H9 (cell line): ENCODE measurements at regions not wholly inside any gene's neighbourhood (a gene's known extent, or its start where the extent isn't known, plus 50 kb on each side); places are given as distances from the start of the nearest gene placed in this dataset.

ENCODE experiments used
- DNase-seq: peaks from one replicate; pipeline ENCODE4 v3.0.0-alpha.2; 2017
- H2AFZ ChIP-seq: one replicate; pipeline ENCODE4 v1.6.1; 2013; ENCODE audit warnings: mild to moderate bottlenecking, low read length, control low read depth, moderate library complexity
- H2AK5ac ChIP-seq: 2 replicates; pipeline ENCODE4 v1.6.1; 2013; ENCODE audit warnings: low read length, control low read depth, mixed read lengths; ENCODE audit not compliant: insufficient read length
- H2BK120ac ChIP-seq: one replicate; pipeline ENCODE4 v1.6.1; 2013; ENCODE audit warnings: low read depth, mild to moderate bottlenecking, low read length, control low read depth, inconsistent platforms; ENCODE audit not compliant: poor library complexity, severe bottlenecking
- H2BK12ac ChIP-seq: 2 replicates; pipeline ENCODE4 v1.6.1; 2013; ENCODE audit warnings: low read length, control low read depth, mixed read lengths, low read depth; ENCODE audit not compliant: insufficient read length
- H2BK15ac ChIP-seq: 2 replicates; pipeline ENCODE4 v1.6.1; 2013; ENCODE audit warnings: low read depth, low read length, control low read depth
- H2BK20ac ChIP-seq: one replicate; pipeline ENCODE4 v1.6.1; 2013; ENCODE audit warnings: low read depth, mild to moderate bottlenecking, low read length, control low read depth, inconsistent platforms; ENCODE audit not compliant: poor library complexity, severe bottlenecking
- H2BK5ac ChIP-seq: 2 replicates; pipeline ENCODE4 v1.6.1; 2013; ENCODE audit warnings: low read length, control low read depth, mixed read lengths; ENCODE audit not compliant: insufficient read length
- H3K14ac ChIP-seq: 2 replicates; pipeline ENCODE4 v1.6.1; 2013; ENCODE audit warnings: low read length, control low read depth; ENCODE audit not compliant: insufficient read depth
- H3K18ac ChIP-seq: 2 replicates; pipeline ENCODE4 v1.6.1; 2013; ENCODE audit warnings: low read depth, mild to moderate bottlenecking, mixed read lengths, low read length, control low read depth; ENCODE audit not compliant: insufficient read length
- H3K23ac ChIP-seq: 2 replicates; pipeline ENCODE4 v1.6.1; 2013; ENCODE audit warnings: low read length, control low read depth, mixed read lengths, low read depth; ENCODE audit not compliant: insufficient read length
- H3K23me2 ChIP-seq: 2 replicates; pipeline ENCODE4 v1.6.1; 2013; ENCODE audit warnings: low read depth, mild to moderate bottlenecking, mixed read lengths, low read length, control low read depth; ENCODE audit not compliant: insufficient read length, poor library complexity, severe bottlenecking
- H3K27ac ChIP-seq: 2 replicates; pipeline ENCODE4 v1.5.1; 2013; ENCODE audit warnings: low read length, control low read depth, mixed read lengths, low read depth; ENCODE audit not compliant: insufficient read length
- H3K27me3 ChIP-seq: 2 replicates; pipeline ENCODE4 v1.6.1; 2013; ENCODE audit warnings: low read length, control low read depth, inconsistent platforms; ENCODE audit not compliant: insufficient read depth
- H3K4ac ChIP-seq: 2 replicates; pipeline ENCODE4 v1.6.1; 2013; ENCODE audit warnings: low read depth, mild to moderate bottlenecking, control low read depth, inconsistent platforms, low read length, moderate library complexity
- H3K4me1 ChIP-seq: 2 replicates; pipeline ENCODE4 v1.6.1; 2013; ENCODE audit warnings: low read length, control low read depth, inconsistent platforms; ENCODE audit not compliant: insufficient read depth
- H3K4me2 ChIP-seq: 2 replicates; pipeline ENCODE4 v1.6.1; 2013; ENCODE audit warnings: low read length, control low read depth, mixed read lengths; ENCODE audit not compliant: insufficient read length, insufficient read depth
- H3K56ac ChIP-seq: 2 replicates; pipeline ENCODE4 v1.6.1; 2013; ENCODE audit warnings: low read depth, mild to moderate bottlenecking, mixed read lengths, low read length, control low read depth; ENCODE audit not compliant: insufficient read length
- H3K79me1 ChIP-seq: 2 replicates; pipeline ENCODE4 v1.6.1; 2013; ENCODE audit warnings: low read depth, mild to moderate bottlenecking, moderate library complexity, low read length, control low read depth, inconsistent platforms; ENCODE audit not compliant: insufficient read depth, poor library complexity, severe bottlenecking
- H3K79me2 ChIP-seq: 2 replicates; pipeline ENCODE4 v1.6.1; 2013; ENCODE audit warnings: low read length, control low read depth, inconsistent platforms; ENCODE audit not compliant: insufficient read depth
- H3K9ac ChIP-seq: 2 replicates; pipeline ENCODE4 v1.6.1; 2013; ENCODE audit warnings: low read length, control low read depth, mixed read lengths; ENCODE audit not compliant: insufficient read length; ENCODE audit errors: extremely low read depth
- H3K9me3 ChIP-seq: one replicate; pipeline ENCODE4 v1.6.1; 2013; ENCODE audit warnings: low read depth, low read length, inconsistent platforms; ENCODE audit not compliant: control insufficient read depth
- H3T11ph ChIP-seq: one replicate; pipeline ENCODE4 v1.6.1; 2013; ENCODE audit warnings: mild to moderate bottlenecking, low read length, control low read depth, inconsistent platforms
- H4K20me1 ChIP-seq: one replicate; pipeline ENCODE4 v1.6.1; 2013; ENCODE audit not compliant: control insufficient read depth, insufficient read length, insufficient read depth
- H4K5ac ChIP-seq: 2 replicates; pipeline ENCODE4 v1.6.1; 2013; ENCODE audit warnings: low read depth, mild to moderate bottlenecking, mixed read lengths, low read length, control low read depth; ENCODE audit not compliant: insufficient read length
- H4K8ac ChIP-seq: replicated peaks from 2 replicates; pipeline ENCODE4 v1.6.1; 2013; ENCODE audit warnings: low read length, control low read depth, mixed read lengths, low read depth; ENCODE audit not compliant: insufficient read length
- H4K91ac ChIP-seq: 2 replicates; pipeline ENCODE4 v1.6.1; 2013; ENCODE audit warnings: low read depth, mild to moderate bottlenecking, moderate library complexity, mixed read lengths, low read length, control low read depth; ENCODE audit not compliant: insufficient read length
- H3K27ac Mint-ChIP-seq, 3 experiments: 2 replicates in 2 of 3; 3 replicates in 1 of 3; pipeline ENCODE4 v1.8.0; 2020 to 2021; ENCODE audit warnings: mixed read lengths in 3 of 3, mild to moderate bottlenecking in 1 of 3, moderate library complexity in 1 of 3
- H3K27me3 Mint-ChIP-seq: 2 replicates; pipeline ENCODE4 v1.8.0; 2021; ENCODE audit warnings: low read depth, mild to moderate bottlenecking, moderate library complexity, mixed read lengths
- H3K36me3 Mint-ChIP-seq, 3 experiments: 2 replicates in 2 of 3; 3 replicates in 1 of 3; pipeline ENCODE4 v1.8.0; 2020 to 2021; ENCODE audit warnings: low read depth in 3 of 3, mixed read lengths in 3 of 3; ENCODE audit not compliant: insufficient read depth in 1 of 3
- H3K4me1 Mint-ChIP-seq, 2 experiments: 2 replicates each; pipeline ENCODE4 v1.8.0; 2020; ENCODE audit warnings: mixed read lengths in 2 of 2
- H3K4me3 Mint-ChIP-seq, 2 experiments: 2 replicates in 1 of 2; 3 replicates in 1 of 2; pipeline ENCODE4 v1.8.0; 2020 to 2021; ENCODE audit warnings: mild to moderate bottlenecking in 2 of 2, mixed read lengths in 2 of 2, moderate library complexity in 1 of 2
- H3K9me3 Mint-ChIP-seq, 2 experiments: 2 replicates in 1 of 2; 3 replicates in 1 of 2; pipeline ENCODE4 v1.8.0; 2020; ENCODE audit warnings: mild to moderate bottlenecking in 2 of 2, mixed read lengths in 2 of 2, moderate library complexity in 1 of 2
- CTCF ChIP-seq: fragments of 200-600 bp; sonication (generic); conservative IDR thresholded peaks from 3 replicates; pipeline ENCODE4 v1.8.0; 2021; ENCODE audit warnings: antibody characterized with exemption, mild to moderate bottlenecking
- WGBS: extraction: QIAGEN DNeasy Blood & Tissue Kit; methylation state at CpG from one replicate; pipeline ENCODE4 v1.1.7; 2013; ENCODE audit warnings: missing lambda C conversion rate, low lambda C conversion rate, mixed read lengths; ENCODE audit not compliant: insufficient read length; ENCODE audit errors: extremely low coverage; 5-methylcytosine and 5-hydroxymethylcytosine counted together

DNA sequence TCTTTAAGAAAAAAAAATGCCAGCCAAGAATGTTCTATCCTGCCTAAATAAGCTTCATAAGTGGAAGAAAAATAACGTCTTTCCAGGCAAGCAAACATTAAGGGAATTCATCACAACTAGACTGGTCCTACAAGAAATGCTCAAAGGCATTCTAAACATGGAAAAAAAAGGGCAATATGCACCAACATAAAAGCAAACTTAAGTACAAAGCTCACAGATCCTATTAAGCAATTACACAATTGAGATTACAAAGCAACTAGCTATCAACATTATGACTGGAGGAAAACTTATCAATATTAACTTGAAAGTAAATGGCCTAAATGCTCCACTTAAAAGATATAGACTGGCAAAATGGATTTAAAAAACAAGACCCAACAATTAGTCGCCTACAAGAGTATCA, 240.6 kb upstream of the CTAGE1 start:
- H3K23ac ChIP-seq: no peak overlapping the region
- Mint-ChIP-seq H3K4me1 (no peaks in the 10 kb centered on the region), H3K36me3 (peaks cover 1 to 16% (median 3%) of the 10 kb centered on the region in 3 experiments; a peak in 5 of 7 replicates), H3K27ac (no peak overlapping the region), H3K27me3 (peaks cover 2% of the 10 kb centered on the region; the same call in 1 of the 2 replicates), H3K9me3 (peaks cover 42 to 45% of the 10 kb centered on the region in 2 experiments), H3K4me3 (no peak overlapping the region)
- WGBS: no CpG with 5 or more reads among the region's 2 CpGs
- no peaks in the 10 kb centered on the region for H3K23me2 ChIP-seq
- H3T11ph ChIP-seq: no peak overlapping the region
- no peak for TF ChIP-seq CTCF
- no peak overlapping the region for H3K14ac ChIP-seq
- no peak for DNase-seq
- no peak overlapping the region for H3K56ac ChIP-seq
- no peak overlapping the region for H4K5ac ChIP-seq
- H3K9me3 ChIP-seq: no peaks in the 10 kb centered on the region
- no peak overlapping the region for H2AK5ac ChIP-seq
- H3K9ac ChIP-seq: no peak overlapping the region
- no peak overlapping the region for H3K18ac ChIP-seq
- H2BK20ac ChIP-seq: no peak overlapping the region
- no peak overlapping the region for H3K27ac ChIP-seq
- H4K8ac ChIP-seq: no peak overlapping the region
- H2BK15ac ChIP-seq: no peak overlapping the region
- no peaks in the 10 kb centered on the region for H4K20me1 ChIP-seq
- no peak overlapping the region for H2BK5ac ChIP-seq
- no peak overlapping the region for H4K91ac ChIP-seq
- no peak overlapping the region for H2BK120ac ChIP-seq
- no peaks in the 10 kb centered on the region for H3K79me1 ChIP-seq
- no peaks in the 10 kb centered on the region for H3K27me3 ChIP-seq
- no peak overlapping the region for H3K4me2 ChIP-seq
- no peak overlapping the region for H2BK12ac ChIP-seq
- H3K4ac ChIP-seq: no peak overlapping the region
- no peaks in the 10 kb centered on the region for H3K4me1 ChIP-seq
- no peaks in the 10 kb centered on the region for H3K79me2 ChIP-seq
- H2AFZ ChIP-seq: no peak overlapping the region
